ENCODE measurements at regions not wholly inside any gene's neighbourhood (a gene's known extent, or its start where the extent isn't known, plus 50 kb on each side); places are given as distances from the start of the nearest gene placed in this dataset.
"Not testable (repeated sequence)": the region's sequence is repeated elsewhere in the genome, so short reads cannot be mapped to it uniquely, and the experiment has no call there.

DNA sequence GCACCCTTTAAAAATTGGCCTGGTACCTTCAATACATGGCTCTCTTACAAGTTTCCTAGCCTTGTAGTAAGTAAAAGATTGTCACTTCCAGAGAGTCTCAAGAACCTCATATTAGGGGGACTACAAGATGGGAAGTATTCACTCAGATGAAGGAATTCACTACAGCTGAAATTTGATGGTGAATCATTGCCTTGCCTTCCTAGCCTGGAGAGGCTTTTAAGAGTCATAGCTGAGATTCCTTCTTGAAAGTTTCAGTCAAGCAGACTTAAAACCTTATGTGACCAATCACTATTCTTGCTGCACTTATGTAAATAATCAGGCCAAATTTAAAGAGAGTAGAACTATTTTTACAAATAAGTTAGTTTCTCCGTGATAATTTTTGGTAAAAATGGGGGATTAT, 451.6 kb downstream of the TRHDE start:
- DNase-seq (ENCODE audit: low spot score in 2 of 2) (no peak), ATAC-seq (replicated peaks; ENCODE audit: extremely low read depth, poor library complexity, severe bottlenecking) (no peak)

DNA sequence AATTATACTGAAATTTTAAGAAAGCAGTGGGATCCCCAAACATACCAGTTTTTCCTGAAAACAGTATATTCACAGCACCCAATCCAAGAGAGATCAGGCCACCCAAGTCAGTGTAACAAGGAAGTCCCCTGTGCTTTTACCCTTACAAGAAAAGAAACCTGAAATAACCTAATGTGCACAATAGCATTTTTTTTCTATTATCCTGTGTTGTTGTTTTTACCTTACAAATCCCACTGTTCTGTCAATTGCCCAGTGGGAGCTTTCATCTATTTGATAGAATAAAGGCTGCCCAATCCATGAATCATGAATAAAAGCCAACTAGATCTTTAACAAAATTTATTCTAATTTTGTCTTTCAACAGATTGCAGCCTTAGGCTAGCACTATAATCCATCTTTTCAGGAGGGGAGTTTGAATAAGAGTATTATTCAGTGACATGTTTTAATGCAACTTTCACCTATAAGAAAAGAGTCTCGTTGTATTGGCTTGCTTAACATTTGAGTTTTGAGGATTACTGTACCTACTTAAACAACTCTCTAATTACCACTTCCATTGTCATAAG, 457.4 kb downstream of the TRHDE start:
- H3K36me3 Mint-ChIP-seq (ENCODE audit: insufficient read depth): no peaks in the 10 kb centered on the region
- H3K4me3 Mint-ChIP-seq: no peak overlapping the region

More for the DNA sequence above, 451.6 kb downstream of the TRHDE start:
- Mint-ChIP-seq H3K4me3 (no peak overlapping the region), H3K27ac (ENCODE audit: low read depth) (no peak overlapping the region), H3K27me3 (no peaks in the 10 kb centered on the region), H3K36me3 (ENCODE audit: insufficient read depth) (no peaks in the 10 kb centered on the region), H3K4me1 (no peaks in the 10 kb centered on the region), H3K9me3 (peaks cover 16% of the 10 kb centered on the region)

GRCh38 chr12:72734581-72734980, 462.4 kb downstream of the TRHDE start:
- Mint-ChIP-seq H3K27ac (ENCODE audit: low read depth) (no peak overlapping the region), H3K4me3 (no peak overlapping the region), H3K9me3 (peaks cover 15% of the 10 kb centered on the region), H3K36me3 (ENCODE audit: insufficient read depth) (no peaks in the 10 kb centered on the region), H3K4me1 (no peaks in the 10 kb centered on the region), H3K27me3 (no peaks in the 10 kb centered on the region)
- DNase-seq (ENCODE audit: low spot score in 2 of 2): no peak
- no peak for ATAC-seq (replicated peaks; ENCODE audit: extremely low read depth, poor library complexity, severe bottlenecking)

More for the DNA sequence above, 457.4 kb downstream of the TRHDE start:
- Mint-ChIP-seq H3K27ac (ENCODE audit: low read depth) (no peak overlapping the region), H3K27me3 (no peaks in the 10 kb centered on the region), H3K4me1 (no peaks in the 10 kb centered on the region), H3K9me3 (peaks cover 20% of the 10 kb centered on the region)
- DNase-seq (ENCODE audit: low spot score in 2 of 2) (no peak), ATAC-seq (replicated peaks; ENCODE audit: extremely low read depth, poor library complexity, severe bottlenecking) (no peak)

DNA sequence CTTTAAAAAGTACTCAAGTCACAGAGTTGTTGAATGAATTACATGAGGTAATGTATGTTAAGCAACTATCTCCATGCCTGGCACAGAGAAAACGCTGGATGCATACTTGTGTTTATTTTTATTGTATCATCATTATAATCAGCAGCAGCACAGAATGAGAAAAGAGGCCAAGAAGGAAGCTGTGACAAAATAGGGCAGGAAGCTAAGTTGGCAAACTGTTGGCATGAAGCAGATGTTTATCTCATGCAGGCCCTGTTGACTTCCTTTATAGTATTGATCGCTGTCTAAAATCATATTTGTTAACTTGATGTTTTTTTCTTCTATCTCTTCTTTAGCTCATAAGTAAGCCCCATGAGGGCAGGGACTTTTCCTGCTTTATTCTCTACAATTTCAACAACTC, 466.6 kb downstream of the TRHDE start:
- DNase-seq (ENCODE audit: low spot score in 2 of 2) (no peak), ATAC-seq (replicated peaks; ENCODE audit: extremely low read depth, poor library complexity, severe bottlenecking) (no peak)
- no peak overlapping the region for H3K27ac Mint-ChIP-seq (ENCODE audit: low read depth)

GRCh38 chr12:72740064-72740463, 467.9 kb downstream of the TRHDE start:
- DNase-seq (ENCODE audit: low spot score in 2 of 2) (no peak), ATAC-seq (replicated peaks; ENCODE audit: extremely low read depth, poor library complexity, severe bottlenecking) (no peak)
- Mint-ChIP-seq H3K36me3 (ENCODE audit: insufficient read depth) (no peaks in the 10 kb centered on the region), H3K27ac (ENCODE audit: low read depth) (no peak overlapping the region), H3K4me3 (no peak overlapping the region), H3K27me3 (no peaks in the 10 kb centered on the region), H3K9me3 (peaks cover 24% of the 10 kb centered on the region), H3K4me1 (no peaks in the 10 kb centered on the region)

More for the DNA sequence above, 466.6 kb downstream of the TRHDE start:
- peaks cover 29% of the 10 kb centered on the region for H3K9me3 Mint-ChIP-seq
- H3K4me1 Mint-ChIP-seq: no peaks in the 10 kb centered on the region
- H3K4me3 Mint-ChIP-seq: no peak overlapping the region
- no peaks in the 10 kb centered on the region for H3K27me3 Mint-ChIP-seq
- H3K36me3 Mint-ChIP-seq (ENCODE audit: insufficient read depth): no peaks in the 10 kb centered on the region

- H3K4me1 Mint-ChIP-seq: no peaks in the 10 kb centered on the region
- no peak overlapping the region for H3K27ac Mint-ChIP-seq (ENCODE audit: low read depth)
- H3K4me3 Mint-ChIP-seq: no peak overlapping the region
- no peaks in the 10 kb centered on the region for H3K36me3 Mint-ChIP-seq (ENCODE audit: insufficient read depth)
- no peak for DNase-seq (ENCODE audit: low spot score in 2 of 2)
- H3K9me3 Mint-ChIP-seq: peaks cover 24% of the 10 kb centered on the region
- no peak for ATAC-seq (replicated peaks; ENCODE audit: extremely low read depth, poor library complexity, severe bottlenecking)
- H3K27me3 Mint-ChIP-seq: no peaks in the 10 kb centered on the region
Observed at GRCh38 chr12:72742568-72742967, 470.4 kb downstream of the TRHDE start.

- Mint-ChIP-seq H3K4me3 (no peak overlapping the region), H3K27me3 (no peaks in the 10 kb centered on the region), H3K4me1 (no peaks in the 10 kb centered on the region), H3K36me3 (ENCODE audit: insufficient read depth) (no peaks in the 10 kb centered on the region), H3K27ac (ENCODE audit: low read depth) (no peak overlapping the region), H3K9me3 (peaks cover 24% of the 10 kb centered on the region)
- DNase-seq (ENCODE audit: low spot score in 2 of 2) (no peak), ATAC-seq (replicated peaks; ENCODE audit: extremely low read depth, poor library complexity, severe bottlenecking) (no peak)
Observed at GRCh38 chr12:72746048-72746447, 473.9 kb downstream of the TRHDE start.

DNA sequence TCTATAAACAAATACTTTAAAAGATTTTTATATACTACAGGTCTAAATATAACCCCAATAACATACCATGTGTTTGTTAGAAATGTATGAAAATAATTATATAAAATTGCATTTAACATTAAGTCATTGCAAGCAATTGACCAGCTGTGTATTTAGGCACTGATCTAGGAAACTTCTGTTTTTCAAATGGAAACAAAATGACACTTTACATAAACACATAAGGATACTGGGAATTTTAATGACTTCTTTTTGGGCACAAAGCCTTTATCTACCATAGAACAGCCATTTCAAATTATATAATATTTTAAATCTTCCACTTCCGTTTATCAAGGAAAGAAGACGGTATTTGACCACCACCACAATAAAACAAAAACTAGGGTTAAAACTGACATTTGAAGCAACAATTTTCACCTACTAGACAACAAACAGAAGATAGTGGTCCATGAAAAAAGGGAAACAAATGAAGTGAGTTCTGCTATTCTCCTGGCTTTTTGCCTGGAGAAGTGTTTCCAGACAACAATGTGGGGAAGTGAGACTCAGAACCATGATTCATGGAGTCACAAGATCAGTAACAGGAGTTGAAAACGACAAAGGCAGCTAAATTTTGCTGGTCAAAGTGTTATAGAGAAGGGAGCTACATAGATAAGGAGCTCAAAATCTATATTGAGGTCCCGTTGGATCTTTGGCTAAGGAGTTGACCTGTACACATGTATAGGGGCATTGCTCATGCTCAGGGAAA, 475.1 kb downstream of the TRHDE start:
- DNase-seq (ENCODE audit: low spot score in 2 of 2): no peak
- H3K36me3 Mint-ChIP-seq (ENCODE audit: insufficient read depth): no peaks in the 10 kb centered on the region
- H3K4me3 Mint-ChIP-seq: no peak overlapping the region
- no peaks in the 10 kb centered on the region for H3K4me1 Mint-ChIP-seq
- peaks cover 13% of the 10 kb centered on the region for H3K9me3 Mint-ChIP-seq
- no peaks in the 10 kb centered on the region for H3K27me3 Mint-ChIP-seq
- ATAC-seq (replicated peaks; ENCODE audit: extremely low read depth, poor library complexity, severe bottlenecking): no peak
- no peak overlapping the region for H3K27ac Mint-ChIP-seq (ENCODE audit: low read depth)

GRCh38 chr12:72748971-72749370, 476.8 kb downstream of the TRHDE start:
- no peak for ATAC-seq (replicated peaks; ENCODE audit: extremely low read depth, poor library complexity, severe bottlenecking)
- Mint-ChIP-seq H3K4me1 (no peaks in the 10 kb centered on the region), H3K27ac (ENCODE audit: low read depth) (no peak overlapping the region), H3K4me3 (no peak overlapping the region), H3K27me3 (no peaks in the 10 kb centered on the region), H3K9me3 (peaks cover 5% of the 10 kb centered on the region), H3K36me3 (ENCODE audit: insufficient read depth) (no peaks in the 10 kb centered on the region)
- no peak for DNase-seq (ENCODE audit: low spot score in 2 of 2)

GRCh38 chr12:72753571-72753970, 481.4 kb downstream of the TRHDE start:
- no peak for ATAC-seq (replicated peaks; ENCODE audit: extremely low read depth, poor library complexity, severe bottlenecking)
- H3K4me1 Mint-ChIP-seq: no peaks in the 10 kb centered on the region

GRCh38 chr12:72754026-72754425, 481.9 kb downstream of the TRHDE start:
- not testable (repeated sequence) for DNase-seq (ENCODE audit: low spot score in 2 of 2); H3K36me3 Mint-ChIP-seq (ENCODE audit: insufficient read depth); H3K27ac Mint-ChIP-seq (ENCODE audit: low read depth); ATAC-seq (replicated peaks; ENCODE audit: extremely low read depth, poor library complexity, severe bottlenecking); H3K4me3 Mint-ChIP-seq; H3K27me3 Mint-ChIP-seq; H3K4me1 Mint-ChIP-seq
- H3K9me3 Mint-ChIP-seq: peaks cover 19% of the 10 kb centered on the region

More at GRCh38 chr12:72753571-72753970, 481.4 kb downstream of the TRHDE start:
- no peaks in the 10 kb centered on the region for H3K36me3 Mint-ChIP-seq (ENCODE audit: insufficient read depth)
- no peak for DNase-seq (ENCODE audit: low spot score in 2 of 2)
- H3K9me3 Mint-ChIP-seq: peaks cover 15% of the 10 kb centered on the region
- H3K4me3 Mint-ChIP-seq: no peak overlapping the region
- no peaks in the 10 kb centered on the region for H3K27me3 Mint-ChIP-seq
- no peak overlapping the region for H3K27ac Mint-ChIP-seq (ENCODE audit: low read depth)

DNA sequence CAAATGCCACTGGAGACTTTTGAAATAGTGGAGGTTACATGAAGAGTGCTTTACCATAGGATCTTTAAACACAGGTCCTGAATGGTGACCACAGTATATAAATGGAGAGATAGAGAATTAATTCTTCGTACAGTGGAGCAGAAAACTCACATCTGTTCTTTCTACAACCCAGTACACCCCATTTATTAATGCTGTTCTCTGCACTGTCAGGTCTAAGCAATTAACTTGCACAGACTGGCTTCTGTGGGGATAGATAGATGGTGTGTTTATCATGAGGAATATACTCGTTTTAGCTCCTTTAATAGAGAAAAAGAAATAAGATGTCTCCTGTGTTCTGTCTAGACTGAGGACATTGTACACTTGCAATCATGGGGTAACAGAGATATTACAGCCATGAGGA, 494.3 kb downstream of the TRHDE start:
- DNase-seq (ENCODE audit: low spot score in 2 of 2): no peak
- ATAC-seq (replicated peaks; ENCODE audit: extremely low read depth, poor library complexity, severe bottlenecking): no peak
- H3K27ac Mint-ChIP-seq (ENCODE audit: low read depth): no peak overlapping the region
- H3K36me3 Mint-ChIP-seq (ENCODE audit: insufficient read depth): no peaks in the 10 kb centered on the region
- H3K4me3 Mint-ChIP-seq: no peak overlapping the region
- no peaks in the 10 kb centered on the region for H3K27me3 Mint-ChIP-seq
- peaks cover 9% of the 10 kb centered on the region for H3K9me3 Mint-ChIP-seq
- H3K4me1 Mint-ChIP-seq: no peaks in the 10 kb centered on the region

GRCh38 chr12:72774023-72774422, 501.9 kb downstream of the TRHDE start:
- Mint-ChIP-seq H3K9me3 (peaks cover 11% of the 10 kb centered on the region), H3K27ac (ENCODE audit: low read depth) (no peak overlapping the region), H3K36me3 (ENCODE audit: insufficient read depth) (no peaks in the 10 kb centered on the region), H3K27me3 (no peaks in the 10 kb centered on the region), H3K4me1 (no peaks in the 10 kb centered on the region), H3K4me3 (no peak overlapping the region)
- no peak for DNase-seq (ENCODE audit: low spot score in 2 of 2)
- no peak for ATAC-seq (replicated peaks; ENCODE audit: extremely low read depth, poor library complexity, severe bottlenecking)

Measured in central memory CD8-positive, alpha-beta T cell (primary cell).